GM19239 (cell line): ENCODE measurements at regions not wholly inside any gene's neighbourhood (a gene's known extent, or its start where the extent isn't known, plus 50 kb on each side); places are given as distances from the start of the nearest gene placed in this dataset.

Experiments used
- DNase-seq: peaks from one replicate; pipeline ENCODE4 v3.0.0; 2011; ENCODE audit warnings: low spot score; ENCODE audit not compliant: insufficient read length
- FAIRE-seq: peaks from 2 replicates; lab custom pipeline; 2011; peaks lifted over from hg19 to GRCh38; lab: Jason Lieb, UNC

DNA sequence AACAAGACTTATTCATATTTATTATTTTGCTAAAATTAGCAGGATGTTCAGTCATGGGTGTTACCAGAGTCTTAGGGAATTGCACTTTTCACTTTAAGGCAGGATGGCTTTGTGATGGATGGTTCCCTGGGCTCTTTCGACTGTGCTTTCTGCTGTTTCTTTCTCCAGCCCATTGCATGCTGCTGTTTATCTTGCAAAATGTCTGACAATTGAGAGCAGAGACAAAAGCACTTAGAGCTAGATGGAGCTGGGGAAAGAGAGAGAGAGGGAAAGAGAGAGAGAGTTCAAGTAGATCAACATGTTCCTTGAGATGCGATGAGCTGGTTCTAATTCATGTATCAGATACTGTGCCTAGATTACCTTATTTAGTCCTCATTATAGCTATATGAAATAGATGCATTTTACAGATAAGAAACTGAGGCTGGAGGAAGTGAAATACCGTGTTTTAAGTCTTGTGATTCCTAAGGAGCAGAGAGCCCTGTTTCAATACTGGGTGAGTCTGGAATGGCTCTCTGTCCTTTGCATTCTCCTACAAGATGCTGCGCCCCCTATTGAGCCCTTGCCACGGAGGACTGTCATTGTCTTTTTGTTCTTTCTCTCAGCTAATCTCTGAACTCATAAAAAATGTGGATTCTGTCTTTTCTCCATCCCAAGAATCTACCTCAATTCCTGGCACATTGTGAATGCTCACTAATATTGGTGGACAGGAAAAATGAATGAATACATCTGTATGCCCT, 227.9 kb downstream of the ALG10B start:
- DNase-seq (no peak), FAIRE-seq (no peak)

DNA sequence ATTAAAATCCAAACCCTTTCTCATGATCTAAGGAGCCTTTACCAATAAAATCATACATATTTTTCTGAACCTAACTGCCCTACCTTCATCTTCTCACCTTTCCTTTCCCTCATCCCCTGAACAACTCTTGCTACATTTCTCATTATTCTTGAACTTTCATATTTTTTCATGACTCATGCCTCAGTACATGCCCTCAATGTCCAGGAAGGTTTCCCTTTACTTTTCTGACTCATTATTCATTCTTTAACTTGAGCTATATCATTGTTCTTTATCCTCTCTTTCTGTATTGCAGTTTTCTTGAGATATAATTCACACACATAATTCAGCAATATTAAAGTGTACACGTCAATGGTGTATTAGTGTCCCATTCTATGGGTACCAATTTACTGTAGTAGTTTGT, 231.0 kb downstream of the ALG10B start:
- DNase-seq (no peak), FAIRE-seq (no peak)

DNA sequence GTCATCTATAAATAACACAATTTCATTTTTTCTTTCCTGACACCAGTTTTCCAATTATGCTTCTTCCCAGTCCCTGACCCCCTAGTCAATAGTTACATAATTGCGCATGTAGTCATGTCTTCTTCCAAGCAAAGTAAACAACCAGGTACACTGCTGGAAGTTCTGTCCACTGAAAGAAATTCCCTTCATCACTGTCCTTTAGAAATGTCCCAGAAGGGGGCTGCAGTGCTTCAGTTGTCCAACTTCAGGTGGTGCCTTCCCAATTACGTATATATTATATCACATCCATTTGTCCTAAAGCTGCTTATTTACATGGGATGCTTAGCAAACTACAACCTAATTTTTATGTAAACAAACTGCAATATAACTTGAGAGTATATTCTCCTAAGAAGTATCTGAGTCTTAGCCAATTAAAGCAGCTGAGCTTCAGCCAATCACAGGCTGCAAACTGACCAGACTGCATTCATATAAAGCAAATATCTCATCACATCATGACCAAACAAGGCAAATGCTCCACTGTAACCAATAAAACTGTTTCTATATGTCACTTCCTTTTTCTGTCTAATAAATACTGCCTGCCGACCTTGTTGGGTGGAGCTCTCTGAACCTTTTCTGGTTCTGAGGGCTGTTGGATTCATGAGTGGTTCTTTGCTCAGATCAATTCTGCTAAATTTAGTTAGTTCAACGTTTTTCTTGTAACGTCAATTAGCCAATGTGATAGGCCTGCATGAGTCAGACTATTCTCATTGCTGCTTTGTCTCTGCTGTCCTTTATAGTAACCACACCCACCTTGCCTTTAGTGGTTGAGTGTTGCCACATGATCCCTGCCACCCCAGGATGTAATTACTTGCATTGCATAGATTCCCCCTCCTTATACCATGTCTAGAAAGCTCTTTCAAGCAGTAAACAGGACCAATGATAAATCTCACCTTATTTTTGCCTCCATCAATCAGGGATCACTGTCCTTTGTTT, 239.3 kb downstream of the ALG10B start:
- DNase-seq (no peak), FAIRE-seq (no peak)

DNA sequence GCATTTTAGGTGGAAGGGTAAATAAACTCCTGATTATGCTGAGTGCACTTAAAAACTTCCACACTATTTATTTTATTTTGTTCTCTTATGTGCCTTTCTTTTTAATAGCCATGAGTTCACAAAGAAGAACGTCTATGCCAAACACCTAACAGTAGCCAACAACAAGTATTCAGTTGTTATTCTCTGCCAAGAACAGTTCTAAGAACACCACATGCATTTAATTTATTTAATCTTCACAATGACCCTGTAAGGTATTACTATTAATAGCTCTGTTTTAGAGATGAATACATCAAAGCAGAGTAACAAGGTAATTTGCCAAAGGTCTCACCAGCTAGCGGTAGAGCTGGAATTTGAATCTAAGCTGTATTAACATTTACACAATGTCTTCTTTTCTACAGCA, 240.1 kb downstream of the ALG10B start:
- FAIRE-seq, result no peak

DNA sequence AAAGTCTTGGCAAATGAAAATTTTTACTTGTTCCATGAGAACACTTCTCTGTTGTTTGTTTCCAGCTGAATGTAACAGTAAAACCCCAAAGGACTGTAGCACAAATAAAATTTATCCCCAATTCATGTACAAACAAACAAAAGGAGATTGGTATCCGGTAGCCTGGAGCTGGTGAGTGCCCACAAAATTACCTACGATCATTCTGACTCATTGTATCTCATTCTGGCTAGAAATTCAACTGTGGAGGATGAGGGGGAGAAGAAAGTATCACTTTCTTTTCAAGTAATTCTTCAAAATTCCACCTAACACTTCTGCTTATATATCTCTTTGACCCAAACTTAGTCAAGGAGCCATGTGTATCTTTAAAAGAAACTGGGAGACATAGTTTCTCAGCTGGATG, 268.5 kb downstream of the ALG10B start:
- FAIRE-seq, result no peak
- no peak for DNase-seq

More for the DNA sequence above, 240.1 kb downstream of the ALG10B start:
- no peak for DNase-seq

DNA sequence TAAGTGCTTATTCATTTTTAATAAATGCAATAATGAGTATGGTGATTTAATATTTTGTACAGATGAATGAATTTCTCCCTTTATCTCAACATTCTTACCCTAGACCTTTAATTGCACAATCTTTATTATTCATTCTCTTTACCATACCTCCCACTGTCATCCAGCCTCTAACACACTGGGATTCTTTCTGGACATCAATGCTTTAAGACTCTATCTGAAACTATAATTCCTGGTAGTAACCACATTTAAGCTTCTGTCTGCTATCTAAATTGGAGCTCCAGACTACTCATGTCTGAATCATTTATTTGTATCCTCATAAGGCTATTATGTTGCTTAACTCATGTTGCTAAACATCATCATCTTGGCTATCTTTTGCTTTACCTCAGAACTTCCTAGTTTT, 270.2 kb downstream of the ALG10B start:
- DNase-seq (no peak), FAIRE-seq (no peak)

DNA sequence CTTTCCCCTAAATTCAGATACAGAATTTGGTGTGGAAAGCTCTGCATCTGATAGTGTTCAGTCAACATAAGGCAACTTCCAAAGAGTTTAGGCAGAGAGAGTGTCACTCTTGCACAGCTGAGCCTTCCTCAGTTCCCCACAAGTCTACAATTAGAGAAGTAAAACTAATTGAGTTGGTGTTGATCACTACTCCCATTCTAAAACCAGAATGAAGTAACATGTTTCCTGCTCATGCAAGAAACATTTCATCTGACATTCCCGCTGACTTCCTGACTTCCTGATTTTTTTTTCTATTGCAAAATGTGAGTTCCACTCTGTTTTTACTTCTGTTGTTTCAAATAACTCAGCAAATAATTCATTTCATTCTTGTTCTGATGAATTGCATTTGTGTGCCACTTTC, 271.0 kb downstream of the ALG10B start:
- DNase-seq (no peak), FAIRE-seq (no peak)

DNA sequence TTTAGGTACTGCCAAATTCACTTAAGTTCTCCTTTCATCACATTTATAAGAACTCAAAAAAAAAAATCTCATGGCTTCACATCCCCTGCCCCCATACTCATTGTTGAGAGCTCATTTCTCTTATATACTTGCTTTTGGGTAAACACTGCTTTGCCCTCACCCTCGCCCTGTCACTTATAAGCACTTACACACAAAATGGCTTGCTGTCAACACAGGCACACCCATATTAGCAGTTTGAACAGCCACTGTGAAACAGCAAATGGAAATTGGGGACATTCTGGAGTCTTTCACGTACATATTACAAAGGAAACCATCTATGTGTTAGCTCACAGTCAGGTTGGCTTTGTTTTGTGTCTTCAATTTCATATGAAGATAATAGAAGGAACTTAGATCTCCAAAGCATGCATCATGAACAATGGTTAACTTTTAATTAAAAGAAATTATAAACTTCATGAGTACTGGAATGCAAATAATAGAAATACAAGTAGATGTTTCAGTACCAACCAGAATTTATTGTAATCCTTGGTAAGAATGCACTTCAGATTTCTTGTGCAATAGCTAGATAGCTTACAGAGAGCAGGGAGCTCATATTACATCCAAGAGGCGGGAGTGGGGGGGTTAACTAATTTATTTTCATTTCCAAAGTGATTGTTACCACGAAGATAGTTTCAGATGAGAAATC, 272.2 kb downstream of the ALG10B start:
- DNase-seq (no peak), FAIRE-seq (no peak)

DNA sequence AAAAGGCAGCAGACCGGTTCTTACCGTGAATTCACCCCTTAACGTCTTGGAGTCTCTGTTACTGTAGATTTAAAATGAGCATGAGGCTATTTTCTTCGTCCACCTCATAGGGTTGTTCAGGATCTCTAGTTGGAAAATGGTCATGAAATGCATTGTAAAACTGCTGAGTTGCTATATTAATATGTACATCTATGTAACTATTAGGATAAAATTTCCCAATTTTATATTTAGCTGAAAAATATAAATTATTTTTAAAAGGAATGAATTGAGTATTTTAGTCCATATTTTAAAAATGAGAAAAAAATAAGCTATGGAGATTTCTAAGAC, 272.7 kb downstream of the ALG10B start:
- DNase-seq (no peak), FAIRE-seq (no peak)

DNA sequence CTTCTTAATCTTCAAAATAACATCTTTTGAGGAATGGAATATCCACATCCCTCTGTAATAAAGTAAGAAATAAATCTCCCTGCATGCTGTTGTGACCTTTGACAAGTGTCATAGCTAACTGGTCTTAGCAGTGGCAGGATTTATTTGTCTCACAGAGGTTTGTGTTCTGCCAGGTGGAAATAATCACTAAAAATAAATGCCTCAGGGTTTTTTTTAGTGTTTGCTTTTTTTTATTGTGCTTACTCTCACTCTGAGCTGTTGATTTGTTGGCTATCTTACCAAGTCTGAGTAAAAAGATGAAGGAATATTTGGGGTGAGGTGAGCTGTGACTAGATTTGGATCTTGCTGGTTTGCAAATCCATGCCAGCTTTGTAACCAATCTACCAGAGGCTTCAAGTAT, 285.4 kb downstream of the ALG10B start:
- no peak for DNase-seq
- FAIRE-seq, result no peak
